Epidermal melanocyte (primary cell): ENCODE measurements at regions not wholly inside any gene's neighbourhood (a gene's known extent, or its start where the extent isn't known, plus 50 kb on each side); places are given as distances from the start of the nearest gene placed in this dataset.

Source experiments
- DNase-seq: peaks from one replicate; pipeline ENCODE4 v3.0.0; 2011; ENCODE audit warnings: low spot score; ENCODE audit not compliant: insufficient read length

DNA sequence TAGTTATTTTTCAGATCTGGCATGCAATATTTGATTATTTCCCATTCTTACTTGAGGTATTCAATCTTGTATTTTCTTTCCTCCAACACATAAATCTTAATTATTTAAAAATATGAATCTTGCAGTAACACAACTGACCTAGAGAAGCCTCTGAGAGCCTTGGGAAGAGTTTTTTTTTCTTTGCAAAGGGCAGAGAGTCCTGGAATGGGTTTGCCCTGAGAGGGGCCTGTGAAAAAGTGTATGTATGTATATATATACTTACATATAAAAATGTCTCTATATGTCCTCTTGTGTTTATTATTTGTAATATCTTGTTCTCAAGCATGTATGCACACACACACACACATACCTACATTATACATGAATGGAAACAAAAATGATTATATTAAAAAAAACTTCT, 801.2 kb upstream of the SLITRK1 start:
- DNase-seq, result no peak

DNA sequence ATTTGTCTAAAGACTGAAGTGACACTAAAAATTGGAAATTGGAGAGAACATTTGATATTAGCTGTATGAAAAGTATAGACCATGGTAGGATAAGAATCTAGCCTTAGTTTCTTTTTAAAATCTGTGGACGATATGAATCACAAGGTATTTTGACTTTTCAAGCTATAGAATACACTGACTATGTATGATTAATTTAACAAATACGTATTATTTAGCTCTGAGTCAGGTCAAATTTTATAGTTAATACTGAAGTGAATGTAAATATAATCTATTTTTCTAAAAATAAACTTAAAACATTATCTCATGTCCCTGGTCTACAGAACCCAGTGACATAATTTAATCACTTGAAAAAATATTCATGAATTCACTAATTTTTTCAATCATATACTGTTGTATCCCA, 795.6 kb upstream of the SLITRK1 start:
- no peak for DNase-seq

DNA sequence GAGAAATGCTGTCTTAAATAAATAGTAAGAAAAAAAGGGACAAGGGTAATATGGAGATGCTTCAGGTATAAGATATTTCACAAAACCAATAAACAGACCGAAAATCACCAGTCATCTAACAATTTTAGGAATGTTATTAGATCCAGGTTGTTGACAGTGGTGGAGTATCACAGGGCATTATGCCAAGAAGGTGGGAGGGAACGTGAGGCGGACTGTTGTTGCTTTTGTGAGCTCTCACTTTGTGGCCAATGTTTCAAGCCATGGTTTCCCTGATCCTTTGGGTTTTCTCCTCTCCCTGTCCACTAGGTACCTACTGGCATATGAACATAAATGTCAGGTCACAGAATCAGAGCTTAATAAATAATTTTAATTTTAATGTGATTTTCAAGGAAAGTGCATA, 790.3 kb upstream of the SLITRK1 start:
- DNase-seq, result no peak

DNA sequence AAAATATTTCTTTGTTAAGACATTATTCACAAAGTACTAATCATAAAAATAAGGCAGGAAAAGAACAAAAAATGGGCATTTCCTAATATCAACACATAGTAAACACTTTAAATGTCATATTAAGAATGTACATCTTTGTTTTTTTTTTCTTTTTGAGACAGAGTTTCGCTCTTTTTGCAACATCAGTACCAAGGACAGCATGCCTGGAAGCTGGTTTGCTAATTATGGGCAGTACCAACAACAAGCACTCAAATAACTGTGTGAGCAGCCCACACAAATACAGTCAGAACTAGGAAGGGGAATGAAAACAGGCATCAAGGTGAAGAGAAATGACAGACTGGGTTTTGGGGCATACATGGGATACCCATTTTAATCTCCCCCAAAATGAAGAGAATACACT, 788.0 kb upstream of the SLITRK1 start:
- no peak for DNase-seq

DNA sequence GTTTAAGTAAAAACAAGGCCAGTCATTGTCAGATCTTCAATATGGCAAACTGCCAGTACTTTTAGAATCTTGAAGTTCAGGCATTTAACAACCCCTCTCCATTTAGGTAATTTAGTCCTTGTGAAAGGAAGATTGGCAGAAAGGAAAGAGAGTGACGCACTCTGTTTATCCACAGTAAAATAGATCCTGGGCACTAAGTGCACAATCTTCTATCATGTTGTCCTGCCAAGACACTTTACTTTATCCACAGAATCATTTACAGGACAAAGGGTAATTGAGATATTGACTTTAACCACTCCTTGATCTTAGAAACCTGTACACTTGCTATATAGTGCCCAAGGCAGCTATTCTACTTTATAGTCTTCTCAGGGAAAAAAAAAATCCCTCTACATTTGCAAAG, 786.4 kb upstream of the SLITRK1 start:
- DNase-seq, result no peak

DNA sequence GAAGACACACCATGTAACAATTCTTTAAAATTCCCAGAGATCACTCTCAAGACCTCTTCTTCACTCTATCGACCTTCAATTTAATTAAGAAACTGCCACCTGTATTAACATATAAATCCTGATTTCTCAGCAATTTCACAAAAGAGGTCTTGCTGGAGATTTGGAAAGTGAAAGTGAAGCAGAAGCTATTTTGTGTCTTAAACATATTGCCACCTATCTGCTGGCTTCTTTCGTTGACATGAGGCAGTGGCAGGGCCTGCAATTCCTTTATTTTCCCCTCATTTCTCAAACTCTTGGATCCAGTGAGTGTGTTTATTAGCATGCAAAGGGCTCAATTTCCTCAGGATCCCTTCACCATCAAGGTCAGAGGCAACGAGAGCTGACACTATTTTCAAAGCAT, 780.2 kb upstream of the SLITRK1 start:
- DNase-seq, result no peak

DNA sequence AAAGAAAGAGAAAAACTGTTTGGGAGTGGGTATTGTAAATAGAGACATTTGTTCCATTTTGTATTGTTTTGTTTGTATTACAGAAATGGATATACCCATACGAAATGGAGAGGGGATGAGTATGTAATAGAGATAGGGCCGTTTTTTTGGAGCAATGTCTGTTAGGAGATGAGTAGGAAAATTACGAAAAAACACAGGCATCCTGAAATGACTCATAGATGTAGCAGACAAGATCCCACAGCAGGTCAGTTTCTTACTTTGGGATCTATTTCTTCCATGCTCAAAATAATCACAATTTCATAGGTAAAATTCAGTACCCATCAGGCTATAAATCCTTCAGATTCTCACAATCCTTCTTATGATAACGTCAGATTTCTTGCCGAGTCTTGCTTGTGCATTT, 779.4 kb upstream of the SLITRK1 start:
- no peak for DNase-seq

DNA sequence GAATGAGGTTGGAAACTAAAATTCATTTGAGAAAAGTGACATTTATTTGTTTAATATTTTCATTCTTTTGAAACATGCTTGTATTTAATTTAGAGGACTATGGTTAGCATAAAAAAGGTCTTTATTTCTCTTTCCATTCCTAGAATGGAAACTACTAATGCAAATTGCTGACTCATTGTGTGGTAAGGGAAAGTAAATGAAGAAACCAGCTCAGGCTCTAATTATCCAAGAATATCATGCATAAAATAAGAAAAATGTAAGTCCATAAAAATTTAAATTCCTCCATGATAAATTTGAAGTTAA, 777.0 kb upstream of the SLITRK1 start:
- no peak for DNase-seq

DNA sequence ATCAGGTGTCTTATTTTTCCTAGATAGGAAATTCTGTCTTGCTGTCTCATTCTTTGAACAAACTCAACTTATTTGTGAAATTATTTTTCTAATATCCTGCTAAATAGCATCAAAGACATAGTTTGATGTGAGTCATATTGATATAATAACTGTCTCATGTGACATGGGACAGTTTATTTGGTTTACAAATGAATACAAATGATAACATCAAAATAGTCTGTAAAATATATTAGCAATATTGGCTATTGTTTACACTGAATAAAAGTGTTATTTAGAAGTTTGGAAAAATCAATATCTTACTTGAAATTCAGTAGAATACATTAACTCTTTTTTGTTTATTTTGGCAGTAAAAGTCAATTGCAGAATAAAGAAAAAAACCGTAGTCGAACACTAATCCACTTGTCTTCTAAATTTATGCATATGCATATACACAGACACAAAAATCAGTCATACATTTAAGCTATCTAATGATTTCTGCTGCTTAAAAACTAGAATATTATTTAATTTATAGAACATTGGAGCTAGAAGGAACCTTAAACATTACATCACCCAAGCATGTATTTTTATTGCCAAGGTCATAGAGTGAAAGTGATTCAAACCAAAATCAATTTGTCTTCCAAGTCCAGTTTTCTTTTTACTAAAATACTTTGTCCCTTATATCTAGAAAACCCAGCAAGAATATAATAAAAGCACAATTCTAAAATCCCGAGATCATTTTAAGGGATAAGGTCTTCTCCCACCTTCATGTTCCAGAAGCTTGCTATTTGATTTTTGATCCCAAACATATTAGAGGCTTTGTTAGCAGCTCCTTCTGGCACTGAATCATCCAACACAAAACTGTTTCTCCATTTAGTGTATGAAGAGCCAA, 776.5 kb upstream of the SLITRK1 start:
- DNase-seq, result no peak

DNA sequence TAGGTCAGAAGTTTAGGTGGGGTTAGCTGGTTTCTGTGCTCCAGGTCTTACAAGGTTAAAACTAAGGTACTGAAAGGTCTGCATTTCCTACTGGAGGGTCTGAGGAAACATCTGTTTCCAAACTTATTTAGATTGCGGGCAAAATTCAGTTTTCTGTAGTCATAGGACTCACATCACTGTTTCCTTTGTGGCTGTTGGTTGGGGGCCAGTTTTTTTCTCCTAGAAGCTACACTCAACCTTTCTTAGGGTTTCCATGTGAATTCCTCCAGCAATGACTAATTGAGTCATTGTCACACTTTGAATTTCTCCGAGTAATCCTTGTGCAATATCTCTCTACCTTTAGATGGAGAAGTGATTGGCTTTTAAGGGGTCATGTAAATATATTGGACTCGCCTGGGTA, 773.4 kb upstream of the SLITRK1 start:
- no peak for DNase-seq

DNA sequence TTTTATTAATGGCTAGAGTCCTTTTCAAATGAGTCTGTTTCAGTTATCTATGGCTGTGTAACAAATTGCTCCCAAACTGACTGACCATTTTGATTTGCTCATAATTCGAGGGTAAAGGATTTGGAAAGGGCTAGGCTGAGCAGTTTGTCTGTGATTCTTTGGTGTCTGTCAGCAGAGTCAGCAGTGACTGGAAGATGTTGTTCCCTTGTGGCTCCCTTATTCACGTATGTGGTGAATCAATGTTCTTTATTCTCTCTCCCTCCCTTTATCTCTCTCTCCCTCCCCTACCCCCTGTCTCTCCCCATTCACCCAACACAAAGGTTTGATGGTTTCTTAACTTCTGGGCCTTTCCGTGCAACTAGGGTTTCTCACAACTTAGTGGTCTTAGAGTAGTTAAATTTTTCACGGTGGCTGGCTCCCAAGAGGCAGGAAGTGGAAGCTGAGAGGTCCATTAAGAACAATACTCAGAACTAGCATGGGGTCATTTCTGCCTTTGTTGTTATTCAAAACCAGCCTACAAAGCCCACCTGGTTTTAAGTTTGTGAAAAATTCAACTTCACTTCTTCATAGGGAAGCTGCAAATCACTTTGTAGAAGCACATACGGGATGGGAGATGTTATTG, 772.5 kb upstream of the SLITRK1 start:
- DNase-seq, result no peak

DNA sequence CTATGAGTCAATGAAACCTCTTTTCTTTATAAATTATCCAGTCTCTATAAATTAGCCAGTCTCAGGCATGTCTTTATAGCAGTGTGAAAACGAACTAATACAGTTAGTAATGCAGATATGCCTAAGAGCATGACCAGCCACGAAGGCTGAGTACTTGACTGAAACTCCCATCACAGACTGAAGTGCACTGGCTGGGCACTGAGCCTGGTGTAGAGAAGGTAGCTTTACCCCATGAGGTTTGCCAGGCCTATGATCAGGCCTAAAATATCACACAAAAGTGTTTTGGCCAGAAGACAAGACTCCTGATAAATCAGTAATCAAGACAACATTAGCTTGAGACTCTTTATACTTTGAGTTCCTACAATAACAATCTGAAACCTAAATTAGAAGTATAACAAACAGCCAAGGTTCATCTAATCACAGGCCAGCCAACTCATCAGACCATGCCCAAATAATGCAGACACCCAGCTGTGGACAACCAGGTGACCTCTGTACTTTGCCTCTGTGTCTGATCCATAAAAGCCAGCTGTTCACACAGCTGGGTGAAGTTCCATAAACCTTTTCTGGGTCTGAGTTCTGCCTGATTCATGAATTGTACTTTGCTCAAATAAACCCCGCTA, 771.8 kb upstream of the SLITRK1 start:
- DNase-seq, result no peak

DNA sequence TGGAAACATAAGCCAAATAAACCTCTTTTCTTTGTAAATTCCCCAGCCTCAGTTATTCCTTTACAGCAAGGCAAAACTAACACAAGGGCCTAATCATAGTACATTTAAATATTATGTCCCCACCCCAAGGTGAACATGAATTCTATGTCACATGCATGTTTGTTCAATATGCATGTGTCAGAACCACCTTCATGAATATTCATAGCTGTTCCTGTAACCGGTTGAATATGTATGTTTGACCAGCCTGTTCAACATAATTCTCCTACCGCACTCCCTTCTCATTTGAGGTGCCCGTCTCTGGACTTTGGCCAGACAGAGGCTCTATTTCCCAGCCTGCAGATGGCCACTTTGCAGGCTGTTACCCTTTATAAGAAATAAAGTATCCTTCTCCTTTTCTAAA, 769.4 kb upstream of the SLITRK1 start:
- DNase-seq, result no peak

DNA sequence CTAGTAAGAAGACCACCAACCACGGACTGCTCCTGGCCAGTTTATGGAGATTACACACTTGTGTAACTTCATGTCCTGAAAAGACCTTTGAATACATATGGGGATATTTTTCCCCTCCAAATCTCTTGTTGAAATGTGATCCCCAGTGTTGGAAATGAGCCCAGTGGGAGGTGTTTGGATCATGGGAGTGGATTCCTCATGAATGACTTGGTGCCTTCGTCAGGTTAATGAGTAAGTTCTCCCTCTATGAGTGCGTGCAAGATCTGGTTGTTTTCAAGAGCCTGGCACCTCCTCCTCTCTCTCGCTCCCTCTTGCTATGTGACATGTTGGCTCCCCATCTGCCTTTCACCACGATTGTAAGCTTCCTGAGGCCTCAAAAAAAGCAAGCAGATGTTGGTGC, 769.0 kb upstream of the SLITRK1 start:
- no peak for DNase-seq

DNA sequence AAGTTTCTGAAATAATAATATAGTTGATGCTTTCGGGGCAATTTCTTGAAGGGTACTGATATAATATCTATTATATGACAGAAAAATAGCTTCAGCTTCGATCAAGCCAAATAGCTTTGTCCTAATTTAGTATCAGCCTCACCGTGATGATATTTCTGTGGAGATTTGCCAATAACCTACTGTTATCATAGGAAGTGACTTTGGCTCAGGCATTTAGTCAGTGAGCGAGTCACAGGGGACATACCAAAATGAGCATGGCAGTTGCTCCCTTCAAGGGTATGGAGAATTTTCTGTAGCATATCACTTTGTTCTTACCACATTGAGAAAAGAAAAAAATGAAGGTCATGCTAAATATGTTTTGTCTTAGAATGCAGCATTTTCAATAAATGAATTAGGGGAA, 767.6 kb upstream of the SLITRK1 start:
- no peak for DNase-seq

DNA sequence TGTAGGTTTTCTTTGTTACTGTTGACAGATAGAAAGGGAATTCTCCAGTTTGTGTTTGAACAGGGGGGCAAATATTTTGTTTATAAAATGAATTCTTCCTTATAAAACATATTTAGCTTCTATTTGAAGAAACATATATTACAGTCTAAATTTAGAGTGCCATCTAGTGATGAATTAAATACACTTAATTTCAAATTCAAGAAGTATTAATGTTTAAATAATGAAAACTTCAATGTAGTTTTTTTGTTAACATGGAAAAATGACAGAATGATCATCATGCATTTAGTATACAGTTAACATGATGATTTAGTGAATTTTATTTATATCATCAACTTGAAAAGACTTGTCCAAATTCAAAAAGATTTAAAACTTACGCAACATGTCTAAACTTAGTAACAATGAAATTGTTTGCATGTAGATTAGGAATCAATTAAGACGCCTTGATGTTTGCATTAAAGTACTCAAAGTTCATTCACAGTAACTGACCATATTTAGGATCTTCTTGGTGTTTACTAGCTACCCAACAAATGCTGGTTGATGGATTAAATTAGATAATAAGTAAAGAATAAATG, 765.9 kb upstream of the SLITRK1 start:
- DNase-seq, result no peak

DNA sequence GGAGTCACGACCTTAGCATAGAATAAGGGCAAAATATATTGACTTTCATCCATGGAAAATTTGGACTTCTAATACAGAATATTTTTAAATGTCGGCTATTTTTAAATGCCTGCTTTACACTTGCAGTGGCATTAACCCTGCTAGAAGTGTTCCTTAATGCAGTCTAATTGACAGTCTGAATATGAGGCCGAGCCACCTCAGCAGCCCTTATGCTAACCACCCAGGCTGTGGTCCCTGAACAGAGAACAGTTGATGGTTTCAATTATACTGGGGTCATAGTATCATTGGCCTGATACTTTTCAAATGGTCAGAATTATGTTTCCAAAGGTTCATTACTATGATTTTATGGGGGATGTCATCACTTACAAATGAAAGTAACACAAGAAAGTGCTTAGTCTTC, 764.7 kb upstream of the SLITRK1 start:
- DNase-seq, result no peak

DNA sequence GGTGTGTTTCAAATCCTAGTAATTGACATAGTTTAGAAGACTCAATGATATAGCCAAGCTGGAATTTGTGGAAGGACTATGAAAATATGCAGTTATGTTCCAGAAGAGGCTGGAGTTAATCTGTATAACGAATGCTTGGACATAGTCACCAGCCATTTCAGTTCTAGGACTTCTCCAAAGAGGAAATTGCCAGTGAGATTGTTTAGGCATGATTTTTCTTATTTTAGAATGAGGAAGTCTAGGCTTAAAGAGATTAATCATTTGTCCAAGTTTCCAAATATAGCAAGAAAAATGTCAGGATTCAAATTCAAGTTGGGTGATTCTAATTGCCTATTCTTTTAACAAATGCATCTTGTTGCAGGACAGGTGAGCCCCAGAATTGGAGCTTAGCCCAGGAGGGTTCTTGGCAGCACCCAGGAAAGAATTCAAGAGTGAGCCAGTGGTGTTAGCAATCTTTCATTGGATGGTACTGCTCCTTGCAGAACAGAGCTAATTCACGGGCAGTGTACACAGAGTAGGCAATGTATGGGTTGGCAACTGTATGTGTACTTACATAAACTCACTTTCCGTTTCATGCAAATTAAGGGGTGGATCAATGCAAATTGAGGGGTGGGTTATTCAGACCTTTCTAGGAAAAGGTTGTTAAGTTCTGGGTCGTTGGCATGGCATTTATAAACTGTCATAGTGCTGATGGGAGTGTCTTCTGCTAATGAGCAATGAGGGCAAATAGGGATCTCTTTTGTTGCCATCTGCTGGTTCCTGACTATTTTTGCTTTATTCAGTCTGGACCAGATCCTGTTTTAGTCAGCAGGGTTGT, 763.1 kb upstream of the SLITRK1 start:
- no peak for DNase-seq

DNA sequence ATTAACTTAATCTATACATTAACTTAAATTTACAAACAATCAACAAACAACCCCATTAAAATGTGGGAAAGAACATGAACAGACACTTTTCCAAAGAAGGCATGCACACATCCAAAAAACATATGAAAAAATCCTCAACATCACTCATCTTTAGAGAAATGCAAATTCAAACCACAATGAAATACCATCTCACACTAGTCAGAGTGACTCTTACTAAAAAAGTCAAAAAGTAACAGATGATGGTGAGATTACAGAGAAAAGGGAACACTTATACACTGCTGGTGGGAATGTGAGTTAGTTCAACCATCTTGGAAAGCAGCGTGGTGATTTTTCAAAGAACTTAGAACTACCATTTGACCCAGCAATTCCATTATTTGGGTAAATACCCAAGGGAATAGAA, 759.2 kb upstream of the SLITRK1 start:
- DNase-seq, result no peak

DNA sequence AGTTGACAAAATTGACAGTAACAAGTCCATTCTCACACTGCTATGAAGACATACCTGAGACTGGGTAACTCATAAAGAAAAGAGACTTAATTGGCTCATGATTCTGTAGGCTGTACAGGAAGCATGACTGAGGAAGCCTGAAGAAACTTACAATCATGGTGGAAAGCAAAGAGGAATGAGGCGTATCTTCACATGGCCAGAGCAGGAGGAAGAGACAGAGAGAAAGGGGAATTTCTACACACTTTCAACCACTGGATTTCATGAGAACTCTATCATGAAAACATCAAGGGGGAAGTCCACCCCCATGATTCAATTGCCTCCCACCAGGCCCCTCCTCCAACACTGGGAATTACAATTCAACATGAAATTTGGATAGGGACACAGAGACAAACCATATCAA, 758.4 kb upstream of the SLITRK1 start:
- DNase-seq, result no peak

DNA sequence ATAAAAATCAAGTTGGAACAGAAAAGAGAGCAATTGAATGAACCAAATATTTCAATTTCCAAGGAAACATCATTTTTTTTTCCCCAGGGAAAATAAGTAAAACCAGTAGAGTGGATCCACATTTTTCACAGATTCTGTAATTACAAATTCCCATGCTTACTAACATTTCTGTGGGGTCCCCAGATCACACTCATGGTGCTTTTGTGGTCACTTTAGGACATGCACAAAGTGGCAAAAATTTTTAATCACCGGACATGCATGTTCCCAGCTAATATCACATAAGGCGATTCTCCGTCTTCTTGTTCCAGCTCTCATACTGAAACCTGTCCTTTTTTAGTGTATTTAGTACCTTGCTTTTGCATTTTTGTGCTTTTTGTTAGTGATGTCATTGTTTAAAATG, 748.2 kb upstream of the SLITRK1 start:
- no peak for DNase-seq

DNA sequence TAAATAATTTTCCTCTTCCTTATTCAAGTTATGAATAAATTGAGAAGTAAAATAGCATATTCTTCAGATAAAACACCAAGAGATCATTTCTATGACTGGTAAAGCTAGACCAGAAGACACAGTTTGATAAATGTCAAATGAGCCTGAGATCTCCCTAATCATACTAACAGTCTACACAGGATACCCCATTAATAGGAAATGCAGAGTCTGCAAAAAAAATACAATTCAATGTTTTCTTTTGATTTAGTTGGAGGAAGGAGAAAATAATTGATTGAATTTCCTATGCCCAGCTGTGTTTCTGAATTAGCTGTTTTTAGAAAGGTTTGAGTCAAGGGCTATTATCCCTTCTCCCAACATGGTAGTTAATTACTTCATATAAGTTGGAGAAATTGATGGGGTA, 734.6 kb upstream of the SLITRK1 start:
- DNase-seq, result no peak
